ENCODE measurements at regions not wholly inside any gene's neighbourhood (a gene's known extent, or its start where the extent isn't known, plus 50 kb on each side); places are given as distances from the start of the nearest gene placed in this dataset.

GRCh38 chr13:56886398-56886797, 254.3 kb upstream of the PRR20A start:
- no peak for DNase-seq

GRCh38 chr13:56888455-56888854, 252.3 kb upstream of the PRR20A start:
- DNase-seq, result no peak

- no peak for DNase-seq
Observed at GRCh38 chr13:56893843-56894242, 246.9 kb upstream of the PRR20A start.

- no peak for DNase-seq
Observed at GRCh38 chr13:56900549-56901279, 240.0 kb upstream of the PRR20A start.

- no peak for DNase-seq
Observed at GRCh38 chr13:56902276-56902675, 238.4 kb upstream of the PRR20A start.

GRCh38 chr13:56903710-56904282, 236.9 kb upstream of the PRR20A start:
- DNase-seq, result no peak

- no peak for DNase-seq
Observed at GRCh38 chr13:56906909-56907308, 233.8 kb upstream of the PRR20A start.

GRCh38 chr13:56907766-56908165, 233.0 kb upstream of the PRR20A start:
- no peak for DNase-seq

GRCh38 chr13:56909896-56910600, 230.7 kb upstream of the PRR20A start:
- DNase-seq, result no peak

- no peak for DNase-seq
Observed at GRCh38 chr13:56917966-56918365, 222.8 kb upstream of the PRR20A start.

- no peak for DNase-seq
Observed at GRCh38 chr13:56923626-56924140, 217.0 kb upstream of the PRR20A start.

GRCh38 chr13:56924401-56924800, 216.3 kb upstream of the PRR20A start:
- no peak for DNase-seq

- DNase-seq, result no peak
Observed at GRCh38 chr13:56932104-56932503, 208.6 kb upstream of the PRR20A start.

GRCh38 chr13:56953965-56954364, 186.8 kb upstream of the PRR20A start:
- DNase-seq, result no peak

- no peak for DNase-seq
Observed at GRCh38 chr13:56975647-56976046, 165.1 kb upstream of the PRR20A start.

GRCh38 chr13:56980856-56981255, 159.9 kb upstream of the PRR20A start:
- no peak for DNase-seq

- no peak for DNase-seq
Observed at GRCh38 chr13:56986121-56986520, 154.6 kb upstream of the PRR20A start.

GRCh38 chr13:56988543-56988942, 152.2 kb upstream of the PRR20A start:
- DNase-seq, result no peak

- no peak for DNase-seq
Observed at GRCh38 chr13:57003682-57004081, 137.0 kb upstream of the PRR20A start.

- DNase-seq, result no peak
Observed at GRCh38 chr13:57017357-57017756, 123.4 kb upstream of the PRR20A start.

GRCh38 chr13:57018915-57019314, 121.8 kb upstream of the PRR20A start:
- DNase-seq, result no peak

- no peak for DNase-seq
Observed at GRCh38 chr13:57030671-57031070, 110.0 kb upstream of the PRR20A start.

- no peak for DNase-seq
Observed at GRCh38 chr13:57036290-57036689, 104.4 kb upstream of the PRR20A start.
